ENCODE measurements at regions not wholly inside any gene's neighbourhood (a gene's known extent, or its start where the extent isn't known, plus 50 kb on each side); places are given as distances from the start of the nearest gene placed in this dataset.

- TF ChIP-seq, protein P1, sequence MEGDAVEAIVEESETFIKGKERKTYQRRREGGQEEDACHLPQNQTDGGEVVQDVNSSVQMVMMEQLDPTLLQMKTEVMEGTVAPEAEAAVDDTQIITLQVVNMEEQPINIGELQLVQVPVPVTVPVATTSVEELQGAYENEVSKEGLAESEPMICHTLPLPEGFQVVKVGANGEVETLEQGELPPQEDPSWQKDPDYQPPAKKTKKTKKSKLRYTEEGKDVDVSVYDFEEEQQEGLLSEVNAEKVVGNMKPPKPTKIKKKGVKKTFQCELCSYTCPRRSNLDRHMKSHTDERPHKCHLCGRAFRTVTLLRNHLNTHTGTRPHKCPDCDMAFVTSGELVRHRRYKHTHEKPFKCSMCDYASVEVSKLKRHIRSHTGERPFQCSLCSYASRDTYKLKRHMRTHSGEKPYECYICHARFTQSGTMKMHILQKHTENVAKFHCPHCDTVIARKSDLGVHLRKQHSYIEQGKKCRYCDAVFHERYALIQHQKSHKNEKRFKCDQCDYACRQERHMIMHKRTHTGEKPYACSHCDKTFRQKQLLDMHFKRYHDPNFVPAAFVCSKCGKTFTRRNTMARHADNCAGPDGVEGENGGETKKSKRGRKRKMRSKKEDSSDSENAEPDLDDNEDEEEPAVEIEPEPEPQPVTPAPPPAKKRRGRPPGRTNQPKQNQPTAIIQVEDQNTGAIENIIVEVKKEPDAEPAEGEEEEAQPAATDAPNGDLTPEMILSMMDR (IDR thresholded peaks at IDR 0.05; ENCODE audit: insufficient read depth, low read depth, low read length), result no peak
- TF ChIP-seq EZH2 (IDR thresholded peaks at IDR 0.05; ENCODE audit: insufficient read depth, low read length), result no peak
These were observed 81.6 kb upstream of the LNX1 start for GRCh38 chr4:53672873-53673272.
